ENCODE measurements at regions not wholly inside any gene's neighbourhood (a gene's known extent, or its start where the extent isn't known, plus 50 kb on each side); places are given as distances from the start of the nearest gene placed in this dataset.

DNA sequence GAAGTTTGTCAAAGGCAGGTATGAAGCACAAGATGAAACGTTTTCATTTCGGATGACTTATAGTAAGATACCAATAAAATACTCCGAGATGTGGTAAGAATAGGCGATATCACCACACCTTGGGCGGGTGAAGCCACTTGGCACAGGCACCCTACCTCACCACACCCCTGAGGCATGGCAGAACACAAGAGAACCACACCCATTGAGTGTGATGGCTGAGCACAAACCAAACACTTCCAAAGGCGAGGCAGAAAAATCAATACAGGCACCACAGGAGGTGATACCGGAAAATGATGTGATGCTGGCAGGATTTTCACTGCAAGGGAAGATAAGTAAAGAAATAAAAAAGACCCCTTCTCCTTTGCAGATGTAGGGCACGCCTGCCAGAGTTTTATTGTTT, 332.9 kb upstream of the PRDM1 start:
- TF ChIP-seq, protein P1, sequence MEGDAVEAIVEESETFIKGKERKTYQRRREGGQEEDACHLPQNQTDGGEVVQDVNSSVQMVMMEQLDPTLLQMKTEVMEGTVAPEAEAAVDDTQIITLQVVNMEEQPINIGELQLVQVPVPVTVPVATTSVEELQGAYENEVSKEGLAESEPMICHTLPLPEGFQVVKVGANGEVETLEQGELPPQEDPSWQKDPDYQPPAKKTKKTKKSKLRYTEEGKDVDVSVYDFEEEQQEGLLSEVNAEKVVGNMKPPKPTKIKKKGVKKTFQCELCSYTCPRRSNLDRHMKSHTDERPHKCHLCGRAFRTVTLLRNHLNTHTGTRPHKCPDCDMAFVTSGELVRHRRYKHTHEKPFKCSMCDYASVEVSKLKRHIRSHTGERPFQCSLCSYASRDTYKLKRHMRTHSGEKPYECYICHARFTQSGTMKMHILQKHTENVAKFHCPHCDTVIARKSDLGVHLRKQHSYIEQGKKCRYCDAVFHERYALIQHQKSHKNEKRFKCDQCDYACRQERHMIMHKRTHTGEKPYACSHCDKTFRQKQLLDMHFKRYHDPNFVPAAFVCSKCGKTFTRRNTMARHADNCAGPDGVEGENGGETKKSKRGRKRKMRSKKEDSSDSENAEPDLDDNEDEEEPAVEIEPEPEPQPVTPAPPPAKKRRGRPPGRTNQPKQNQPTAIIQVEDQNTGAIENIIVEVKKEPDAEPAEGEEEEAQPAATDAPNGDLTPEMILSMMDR (IDR thresholded peaks at IDR 0.05): no peak
- TF ChIP-seq POLR2A (IDR thresholded peaks at IDR 0.05): no peak

Data from testis (tissue), 2 donors.